HG02943 (cell line): ENCODE measurements at regions not wholly inside any gene's neighbourhood (a gene's known extent, or its start where the extent isn't known, plus 50 kb on each side); places are given as distances from the start of the nearest gene placed in this dataset.
"Not testable (repeated sequence)": the region's sequence is repeated elsewhere in the genome, so short reads cannot be mapped to it uniquely, and the experiment has no call there.

Experiments
- ATAC-seq: cut with Tn5 transposase; IDR thresholded peaks from one replicate; pipeline ENCODE4 v1.9.1; 2021; ENCODE audit warnings: mild to moderate bottlenecking, low read depth, moderate library complexity; ENCODE audit not compliant: unreplicated experiment

GRCh38 chr5:106417566-106417965, 1253.2 kb downstream of the EFNA5 start:
- ATAC-seq, result no peak

DNA sequence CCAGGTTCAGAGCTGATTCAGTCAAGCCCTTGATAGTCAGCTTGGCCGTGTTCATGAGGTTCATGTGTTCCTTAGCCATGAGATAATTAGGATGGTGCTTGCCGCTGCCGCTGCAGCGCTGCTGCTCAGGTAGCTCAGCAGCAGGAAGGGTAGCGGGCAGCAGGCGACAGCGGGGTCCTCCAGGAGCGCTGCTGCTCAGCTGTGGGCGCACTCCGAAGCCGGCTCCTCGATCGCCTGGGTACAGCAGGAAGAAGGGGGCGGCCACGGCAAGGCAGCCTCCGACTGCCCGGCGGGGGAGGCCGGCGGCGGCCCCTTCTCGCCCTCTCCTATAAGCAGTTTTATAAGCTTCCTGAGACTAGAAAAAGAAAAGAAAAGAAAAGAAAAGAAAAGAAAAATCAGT, 1253.6 kb downstream of the EFNA5 start:
- no peak for ATAC-seq

GRCh38 chr5:106415541-106415940, 1255.2 kb downstream of the EFNA5 start:
- ATAC-seq, result no peak

DNA sequence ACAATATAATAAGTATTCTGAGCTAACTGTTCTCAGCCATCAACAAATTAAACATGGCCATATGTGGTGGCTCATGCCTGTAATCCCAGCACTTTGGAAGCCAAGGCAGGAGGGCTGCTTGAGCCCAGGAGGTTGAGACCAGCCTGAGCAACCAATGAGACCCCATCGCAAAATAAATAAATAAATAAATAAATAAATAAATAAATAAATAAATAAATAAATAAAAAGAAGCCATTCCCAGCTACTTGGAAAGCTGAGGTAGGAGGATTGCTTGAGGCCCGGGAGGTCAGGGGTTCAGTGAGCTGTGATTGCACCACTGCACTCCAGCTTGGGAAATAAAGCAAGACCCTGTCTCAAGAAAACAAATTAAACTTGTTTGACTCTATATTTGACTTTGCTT, 1256.4 kb downstream of the EFNA5 start:
- no peak for ATAC-seq

DNA sequence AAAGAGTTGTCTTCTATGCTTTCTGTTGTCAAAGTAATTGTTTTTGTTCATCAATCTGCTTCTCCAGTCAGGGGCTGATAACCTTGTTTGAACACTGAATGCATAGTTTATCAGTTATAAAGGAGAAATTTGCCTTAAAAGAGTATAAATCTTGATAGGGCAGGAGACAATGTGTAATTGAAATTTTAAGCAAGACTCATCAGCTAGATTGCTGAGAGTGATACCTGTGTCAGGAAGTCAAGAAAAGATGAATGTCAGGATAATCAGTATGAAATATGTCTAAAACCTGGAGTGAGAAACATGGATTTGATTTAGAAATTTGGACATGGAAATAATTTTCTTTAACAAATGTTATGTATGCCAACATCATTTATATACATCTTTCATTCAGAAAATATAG, 1258.1 kb downstream of the EFNA5 start:
- no peak for ATAC-seq

DNA sequence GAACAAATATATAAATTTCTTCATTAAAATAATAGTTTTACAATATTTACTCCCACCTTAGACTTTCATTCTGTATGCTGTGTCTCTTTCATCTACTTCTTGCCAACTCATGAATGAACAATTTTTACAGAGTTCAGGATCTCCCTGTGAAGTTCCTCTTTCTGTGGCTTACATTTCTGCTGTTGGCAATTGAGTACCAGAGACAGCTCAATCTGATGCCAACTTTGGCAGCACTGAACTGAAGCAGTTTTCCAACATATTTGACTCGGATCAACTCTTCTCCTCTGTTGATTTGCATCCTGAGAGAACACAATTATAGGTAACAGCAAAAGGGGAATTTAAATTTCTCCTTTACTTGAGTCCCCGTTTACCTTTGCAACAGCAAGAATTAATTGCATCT, 1262.2 kb downstream of the EFNA5 start:
- ATAC-seq, result no peak

DNA sequence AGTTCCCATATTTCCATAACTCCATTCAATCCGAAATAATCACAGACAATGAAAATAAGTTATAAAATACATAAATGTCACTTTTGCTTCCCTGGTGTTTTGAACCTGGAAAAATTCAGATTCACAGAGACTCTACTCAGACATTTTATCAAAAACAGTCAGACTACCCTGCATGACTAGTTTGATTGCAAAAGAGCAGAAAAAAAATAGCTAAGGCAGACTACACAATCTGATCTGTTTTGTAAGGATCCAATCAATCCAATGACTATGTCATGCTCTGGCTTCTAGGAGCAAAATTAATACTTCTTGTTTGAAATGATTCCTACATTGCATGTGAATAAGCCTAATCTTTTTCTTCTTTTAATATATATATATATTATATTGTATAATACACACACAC, 1262.6 kb downstream of the EFNA5 start:
- ATAC-seq, result no peak

GRCh38 chr5:106401561-106401960, 1269.2 kb downstream of the EFNA5 start:
- ATAC-seq, result no peak

DNA sequence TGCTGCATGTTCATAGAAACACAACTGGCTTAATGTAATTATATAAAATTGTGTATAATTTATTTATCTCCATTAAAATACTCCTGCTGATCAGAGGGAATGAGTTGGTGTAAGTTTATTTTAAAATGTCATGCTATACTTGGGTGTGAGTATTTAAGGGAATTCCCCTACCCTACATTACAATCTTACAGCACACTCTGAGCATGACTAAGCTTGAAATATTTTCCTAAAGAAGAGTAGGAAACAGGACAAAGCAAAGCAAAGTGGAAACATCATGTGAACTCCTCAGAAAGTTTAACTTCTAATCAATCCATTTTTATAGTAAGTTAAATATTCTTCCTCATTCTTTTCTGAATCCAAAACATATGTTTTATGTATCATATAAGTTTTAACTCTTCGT, 1271.3 kb downstream of the EFNA5 start:
- no peak for ATAC-seq

- no peak for ATAC-seq
Observed at GRCh38 chr5:106397700-106398099, 1273.0 kb downstream of the EFNA5 start.

DNA sequence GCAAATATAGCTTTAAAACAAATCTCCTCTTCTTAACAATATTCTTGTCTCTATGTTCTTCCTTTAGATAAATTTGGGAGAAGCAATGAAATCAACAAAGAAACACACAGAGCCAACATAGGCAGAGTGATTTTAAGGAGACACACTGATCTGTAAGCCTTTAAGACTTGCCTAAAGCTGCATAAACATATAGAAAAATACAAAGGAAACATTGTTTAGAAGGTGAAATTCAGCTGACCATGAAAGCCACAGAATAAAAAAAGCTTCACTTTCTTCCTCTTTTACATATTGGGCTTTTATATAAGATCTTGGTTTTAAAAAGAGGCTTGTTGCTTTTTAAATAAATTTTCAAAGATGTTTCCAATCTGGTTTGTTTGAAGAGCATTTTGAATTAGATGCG, 1277.5 kb downstream of the EFNA5 start:
- no peak for ATAC-seq

DNA sequence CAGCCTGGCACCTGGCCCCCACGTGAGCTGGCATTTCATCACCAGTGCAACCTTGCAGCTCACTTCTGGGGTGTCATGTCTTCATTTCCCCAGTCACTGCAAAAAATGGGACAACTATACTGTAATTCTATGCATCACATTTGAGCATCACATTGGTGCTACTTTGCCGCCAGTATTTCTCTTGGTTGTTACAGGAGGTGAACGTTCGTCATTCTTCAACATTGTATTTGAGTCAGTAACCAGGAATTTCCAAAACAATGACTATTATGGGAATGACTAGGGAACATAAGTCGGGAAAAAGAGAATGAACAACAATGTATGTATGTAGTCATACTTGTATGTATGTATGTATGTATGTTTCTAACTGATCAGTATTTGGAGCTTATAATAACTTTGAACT, 1278.0 kb downstream of the EFNA5 start:
- ATAC-seq, result no peak

- not testable (repeated sequence) for ATAC-seq
Observed at GRCh38 chr5:106387767-106388166, 1283.0 kb downstream of the EFNA5 start.

GRCh38 chr5:106386287-106386686, 1284.5 kb downstream of the EFNA5 start:
- no peak for ATAC-seq

GRCh38 chr5:106380736-106381135, 1290.0 kb downstream of the EFNA5 start:
- no peak for ATAC-seq

DNA sequence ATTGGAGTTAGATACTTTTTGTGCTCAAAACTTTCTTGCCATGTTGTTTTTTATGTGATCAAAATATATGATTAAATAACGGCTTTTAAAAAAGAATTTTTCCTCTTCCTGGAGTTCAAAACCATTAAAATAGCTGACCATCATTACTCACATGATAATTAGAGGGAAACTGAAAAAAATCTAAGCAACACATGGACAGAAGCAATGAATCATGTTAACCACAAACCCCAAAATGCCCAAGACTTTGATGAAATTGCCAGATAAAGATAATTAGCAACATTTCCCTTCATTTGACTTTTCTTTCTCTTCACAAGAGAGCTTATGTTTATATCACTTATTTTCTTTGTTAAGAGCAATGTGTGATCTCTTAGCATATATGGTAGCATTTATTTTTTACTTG, 1294.2 kb downstream of the EFNA5 start:
- no peak for ATAC-seq

DNA sequence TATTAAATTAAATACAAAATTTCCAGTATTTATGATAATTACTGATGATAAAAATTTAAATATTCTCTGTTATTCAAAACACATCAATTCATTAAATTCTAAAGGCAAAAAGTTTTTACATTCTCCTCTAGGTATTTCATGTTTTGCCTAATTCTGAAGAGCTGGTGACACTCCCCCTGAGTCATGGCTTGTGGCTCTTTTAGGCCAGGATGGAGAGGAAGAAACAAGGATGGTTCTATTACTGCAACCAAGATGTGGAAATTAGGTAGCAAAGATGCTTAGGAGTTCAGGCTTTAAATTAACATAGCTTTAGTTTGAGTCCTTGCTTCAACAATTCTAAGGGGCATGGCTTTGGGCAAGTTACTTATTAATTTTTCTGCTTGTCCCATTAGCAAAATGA, 1295.8 kb downstream of the EFNA5 start:
- no peak for ATAC-seq

GRCh38 chr5:106368021-106368420, 1302.7 kb downstream of the EFNA5 start:
- ATAC-seq, result no peak

- ATAC-seq, result no peak
Observed at GRCh38 chr5:106367281-106367680, 1303.5 kb downstream of the EFNA5 start.

DNA sequence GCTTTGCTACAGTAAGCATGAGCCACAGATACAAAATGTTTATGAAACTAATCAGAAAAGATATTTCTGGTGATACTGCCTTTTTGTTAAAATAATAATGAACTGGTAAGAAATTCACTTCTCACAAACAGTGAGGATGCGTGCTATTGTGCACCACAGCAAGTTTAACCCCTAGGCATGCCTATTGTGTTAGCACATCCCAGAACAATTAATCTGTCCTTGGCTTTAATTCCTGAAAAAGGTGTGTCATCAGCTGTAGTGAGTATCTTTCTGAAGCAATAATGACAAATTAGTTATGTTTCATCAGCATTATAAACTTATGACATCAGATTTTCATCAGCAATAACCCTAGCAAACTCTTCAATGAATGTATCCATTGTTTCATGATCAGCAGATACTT, 1307.2 kb downstream of the EFNA5 start:
- ATAC-seq, result no peak

DNA sequence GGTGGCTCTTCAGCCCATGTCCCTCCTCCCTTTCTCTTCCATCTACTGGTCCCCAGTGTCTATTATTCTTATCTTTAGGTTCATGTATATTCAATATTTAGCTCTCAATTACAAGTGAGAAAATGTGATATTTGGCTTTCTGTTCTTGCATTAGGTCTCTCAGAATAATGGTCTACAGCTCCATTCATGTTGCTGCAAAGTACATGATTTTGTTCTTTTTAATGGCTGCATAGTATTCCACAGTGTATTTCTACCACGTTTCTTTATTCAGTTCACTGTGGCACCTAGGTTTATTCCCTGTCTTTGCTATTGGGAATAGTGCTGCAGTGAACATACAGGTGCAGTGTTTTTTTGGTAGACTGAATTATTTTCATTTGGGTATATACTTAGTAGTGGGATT, 1308.8 kb downstream of the EFNA5 start:
- no peak for ATAC-seq

- no peak for ATAC-seq
Observed at GRCh38 chr5:106331415-106331814, 1339.3 kb downstream of the EFNA5 start.

- ATAC-seq, result no peak
Observed at GRCh38 chr5:106324356-106324755, 1346.4 kb downstream of the EFNA5 start.

DNA sequence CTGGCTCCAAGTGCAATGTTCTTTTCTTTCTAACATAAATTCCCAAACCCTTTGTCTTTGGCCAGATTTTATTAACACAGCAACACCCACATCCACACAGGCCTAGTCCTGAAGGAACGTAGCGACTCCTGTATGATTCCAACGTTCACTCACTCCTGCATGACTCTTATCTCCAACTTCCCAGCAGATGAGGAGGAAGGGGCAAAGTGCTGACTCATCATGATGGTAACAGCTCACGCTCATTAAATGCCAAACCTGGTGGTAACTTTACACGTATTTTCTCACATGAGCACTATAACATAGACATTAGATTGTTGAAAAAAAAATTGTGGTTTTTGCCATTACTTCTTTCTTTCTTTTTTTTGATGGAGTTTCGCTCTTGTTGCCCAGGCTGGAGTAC, 1349.5 kb downstream of the EFNA5 start:
- ATAC-seq, result no peak
